Gastroesophageal sphincter (tissue), 4 donors: ENCODE measurements at regions not wholly inside any gene's neighbourhood (a gene's known extent, or its start where the extent isn't known, plus 50 kb on each side); places are given as distances from the start of the nearest gene placed in this dataset.

Experiments used
- ATAC-seq: fragments of 150-250 bp; one replicate; pipeline ENCODE4 v1.9.1; 2016; ENCODE audit warnings: mild to moderate bottlenecking, moderate library complexity
- H3K27ac ChIP-seq, 4 donors: fragments of 200-600 bp; sonication (generic) in 3 of 4; 1 replicate in 3 of 4; 2 replicates in 1 of 4; pipeline ENCODE4 v1.5.1; 2016 to 2019
- H3K27me3 ChIP-seq: fragments of 200-600 bp; sonication (generic); one replicate; pipeline ENCODE4 v1.5.1; 2019
- H3K36me3 ChIP-seq, 2 donors: fragments of 200-600 bp; sonication (generic); one replicate each; pipeline ENCODE4 v1.5.1; 2019; ENCODE audit warnings: control low read depth in 1 of 2
- H3K4me1 ChIP-seq, 3 donors: fragments of 200-600 bp; sonication (generic); 1 replicate in 2 of 3; 2 replicates in 1 of 3; pipeline ENCODE4 v1.5.1; 2016 to 2019; ENCODE audit warnings: control low read depth in 2 of 3
- H3K4me3 ChIP-seq, 2 donors: fragments of 200-600 bp; sonication (generic); one replicate each; pipeline ENCODE4 v1.5.1; 2019; ENCODE audit warnings: mild to moderate bottlenecking in 1 of 2, moderate library complexity in 1 of 2
- H3K9me3 ChIP-seq, 3 donors: fragments of 200-600 bp; sonication (generic); one replicate each; pipeline ENCODE4 v1.5.1; 2017 to 2019; ENCODE audit warnings: control low read depth in 2 of 3
- CTCF ChIP-seq, 4 experiments: fragments of 200-600 bp in 2 of 4; fragments of 450-650 bp in 2 of 4; sonication (generic) in 1 of 4; IDR thresholded peaks; one replicate each; pipeline ENCODE4 v1.5.1; 2017 to 2019; ENCODE audit warnings: antibody characterized with exemption in 4 of 4, mild to moderate bottlenecking in 2 of 4, moderate library complexity in 2 of 4
- EP300 ChIP-seq: sonication (generic); formaldehyde crosslinking; IDR thresholded peaks from one replicate; pipeline ENCODE4 v1.6.1; 2017; ENCODE audit warnings: antibody characterized with exemption, mild to moderate bottlenecking
- POLR2A ChIP-seq, 2 donors: fragments of 450-650 bp; IDR thresholded peaks; one replicate each; pipeline ENCODE4 v1.6.1; 2017; ENCODE audit warnings: antibody characterized with exemption in 2 of 2, mild to moderate bottlenecking in 2 of 2, moderate library complexity in 1 of 2
- POLR2AphosphoS5 ChIP-seq: sonication (generic); formaldehyde crosslinking; IDR thresholded peaks from one replicate; pipeline ENCODE4 v1.6.1; 2017; ENCODE audit warnings: antibody characterized with exemption
- WGBS, 2 donors: methylation state at CpG; one replicate each; pipeline ENCODE4 v1.1.5; 2018; ENCODE audit warnings: low coverage in 1 of 2; 5-methylcytosine and 5-hydroxymethylcytosine counted together

GRCh38 chr4:11914406-11914805, 485.7 kb upstream of the HS3ST1 start:
- Histone ChIP-seq H3K4me1 (no peaks in the 10 kb centered on the region), H3K36me3 (no peaks in the 10 kb centered on the region), H3K27me3 (no peaks in the 10 kb centered on the region), H3K9me3 (no peaks in the 10 kb centered on the region), H3K4me3 (no peak overlapping the region), H3K27ac (no peak overlapping the region)
- 10 to 18% methylated on average over 1 of the region's 1 CpG for WGBS, 2 donors
- ATAC-seq, result no peak
- TF ChIP-seq POLR2AphosphoS5 (no peak), EP300 (no peak), CTCF (IDR thresholded peaks at IDR 0.05) (no peak), POLR2A (IDR thresholded peaks at IDR 0.05) (no peak)

- no peak overlapping the region for H3K4me3 ChIP-seq
- no peak for ATAC-seq
- H3K27me3 ChIP-seq, result no peaks in the 10 kb centered on the region
- no peaks in the 10 kb centered on the region for H3K9me3 ChIP-seq
- H3K4me1 ChIP-seq, result no peaks in the 10 kb centered on the region
- no peak overlapping the region for H3K27ac ChIP-seq
- TF ChIP-seq CTCF (IDR thresholded peaks at IDR 0.05) (no peak), POLR2A (IDR thresholded peaks at IDR 0.05) (no peak), POLR2AphosphoS5 (no peak), EP300 (no peak)
- no peaks in the 10 kb centered on the region for H3K36me3 ChIP-seq
Observed at GRCh38 chr4:11912886-11913285, 484.2 kb upstream of the HS3ST1 start.

GRCh38 chr4:11910812-11911211, 482.1 kb upstream of the HS3ST1 start:
- no peaks in the 10 kb centered on the region for H3K9me3 ChIP-seq
- 54 to 74% methylated on average over 3 of the region's 3 CpGs for WGBS, 2 donors
- H3K4me3 ChIP-seq, result no peak overlapping the region
- ATAC-seq, result no peak
- H3K4me1 ChIP-seq, result no peaks in the 10 kb centered on the region
- TF ChIP-seq EP300 (no peak), CTCF (IDR thresholded peaks at IDR 0.05) (no peak), POLR2AphosphoS5 (no peak), POLR2A (IDR thresholded peaks at IDR 0.05) (no peak)
- H3K27ac ChIP-seq, result no peak overlapping the region
- no peaks in the 10 kb centered on the region for H3K27me3 ChIP-seq
- no peaks in the 10 kb centered on the region for H3K36me3 ChIP-seq

GRCh38 chr4:11908712-11909111, 480.0 kb upstream of the HS3ST1 start:
- 63 to 64% methylated on average over 4 of the region's 4 CpGs for WGBS, 2 donors
- ATAC-seq, result no peak

GRCh38 chr4:11908205-11908604, 479.5 kb upstream of the HS3ST1 start:
- H3K27me3 ChIP-seq, result no peaks in the 10 kb centered on the region
- H3K27ac ChIP-seq, result no peak overlapping the region
- H3K9me3 ChIP-seq, result no peaks in the 10 kb centered on the region
- TF ChIP-seq POLR2AphosphoS5 (no peak), EP300 (no peak), CTCF (IDR thresholded peaks at IDR 0.05) (no peak), POLR2A (IDR thresholded peaks at IDR 0.05) (no peak)
- WGBS, 2 donors, result 67 to 82% methylated on average over 3 of the region's 3 CpGs
- H3K36me3 ChIP-seq, result no peaks in the 10 kb centered on the region
- ATAC-seq, result no peak
- H3K4me1 ChIP-seq, result no peaks in the 10 kb centered on the region
- no peak overlapping the region for H3K4me3 ChIP-seq

More at GRCh38 chr4:11908712-11909111, 480.0 kb upstream of the HS3ST1 start:
- no peak overlapping the region for H3K27ac ChIP-seq
- TF ChIP-seq POLR2AphosphoS5, result no peak
- no peak for TF ChIP-seq CTCF (IDR thresholded peaks at IDR 0.05)
- TF ChIP-seq EP300, result no peak
- no peak for TF ChIP-seq POLR2A (IDR thresholded peaks at IDR 0.05)
- no peaks in the 10 kb centered on the region for H3K4me1 ChIP-seq
- H3K27me3 ChIP-seq, result no peaks in the 10 kb centered on the region
- no peaks in the 10 kb centered on the region for H3K9me3 ChIP-seq
- no peak overlapping the region for H3K4me3 ChIP-seq
- no peaks in the 10 kb centered on the region for H3K36me3 ChIP-seq
